ENCODE measurements at regions not wholly inside any gene's neighbourhood (a gene's known extent, or its start where the extent isn't known, plus 50 kb on each side); places are given as distances from the start of the nearest gene placed in this dataset.
"Not testable (repeated sequence)": the region's sequence is repeated elsewhere in the genome, so short reads cannot be mapped to it uniquely, and the experiment has no call there.

DNA sequence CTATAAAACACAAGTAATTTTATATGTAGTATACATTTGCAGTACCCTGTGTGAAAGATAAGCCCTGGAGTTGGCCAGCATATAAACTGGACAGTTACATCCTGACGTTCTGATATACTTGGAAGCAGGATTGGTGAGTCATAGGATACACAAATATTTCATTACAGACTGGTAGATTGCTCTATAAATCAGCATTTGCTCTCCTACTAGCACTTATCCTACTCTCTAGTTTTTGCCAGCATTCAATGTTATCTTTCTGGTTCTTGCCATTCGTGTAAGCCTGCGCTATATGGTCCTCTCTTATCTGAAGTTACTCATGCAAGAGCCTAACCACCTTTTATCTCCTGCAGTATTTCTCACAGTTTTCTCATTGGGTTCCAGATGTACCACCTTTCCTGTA is 680.2 kb upstream of the MMS22L start:
- no peak for DNase-seq
- Histone ChIP-seq H3K4me1 (no peaks in the 10 kb centered on the region), H3K27me3 (no peaks in the 10 kb centered on the region), H3K9me3 (no peaks in the 10 kb centered on the region), H3K36me3 (replicated peaks in 1 of 2; ENCODE audit: insufficient read depth in 1 of 2, low read depth in 2 of 2) (no peaks in the 10 kb centered on the region), H3K27ac (no peak overlapping the region), H3K4me3 (no peak overlapping the region)
- no peak for ATAC-seq
- WGBS, 2 donors = 51 to 71% methylated on average over 3 of the region's 3 CpGs
- TF ChIP-seq, protein P1, sequence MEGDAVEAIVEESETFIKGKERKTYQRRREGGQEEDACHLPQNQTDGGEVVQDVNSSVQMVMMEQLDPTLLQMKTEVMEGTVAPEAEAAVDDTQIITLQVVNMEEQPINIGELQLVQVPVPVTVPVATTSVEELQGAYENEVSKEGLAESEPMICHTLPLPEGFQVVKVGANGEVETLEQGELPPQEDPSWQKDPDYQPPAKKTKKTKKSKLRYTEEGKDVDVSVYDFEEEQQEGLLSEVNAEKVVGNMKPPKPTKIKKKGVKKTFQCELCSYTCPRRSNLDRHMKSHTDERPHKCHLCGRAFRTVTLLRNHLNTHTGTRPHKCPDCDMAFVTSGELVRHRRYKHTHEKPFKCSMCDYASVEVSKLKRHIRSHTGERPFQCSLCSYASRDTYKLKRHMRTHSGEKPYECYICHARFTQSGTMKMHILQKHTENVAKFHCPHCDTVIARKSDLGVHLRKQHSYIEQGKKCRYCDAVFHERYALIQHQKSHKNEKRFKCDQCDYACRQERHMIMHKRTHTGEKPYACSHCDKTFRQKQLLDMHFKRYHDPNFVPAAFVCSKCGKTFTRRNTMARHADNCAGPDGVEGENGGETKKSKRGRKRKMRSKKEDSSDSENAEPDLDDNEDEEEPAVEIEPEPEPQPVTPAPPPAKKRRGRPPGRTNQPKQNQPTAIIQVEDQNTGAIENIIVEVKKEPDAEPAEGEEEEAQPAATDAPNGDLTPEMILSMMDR (IDR thresholded peaks at IDR 0.05) = no peak
- no peak for TF ChIP-seq POLR2A (IDR thresholded peaks at IDR 0.05)
- intact Hi-C loops (cut with DNase I) = no loop called here

DNA sequence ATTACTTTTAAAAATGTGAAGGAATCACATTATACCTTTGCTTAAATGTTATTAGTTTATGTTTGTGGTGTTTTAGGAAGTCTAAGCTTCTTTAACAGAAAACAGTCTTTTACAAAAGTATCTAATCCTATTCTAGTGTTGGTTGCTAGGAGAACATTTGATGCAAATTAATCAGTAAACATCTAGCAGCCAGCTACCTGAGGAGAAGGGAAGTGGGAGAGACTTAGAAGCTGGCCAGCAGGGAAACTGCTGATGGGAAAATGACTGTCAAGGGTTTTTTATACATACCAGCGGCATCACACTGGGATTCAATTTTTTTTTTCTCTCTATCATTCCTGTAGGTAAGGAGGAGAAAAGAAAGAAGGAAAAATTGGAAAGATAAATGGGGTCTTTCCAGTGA is 686.0 kb upstream of the MMS22L start:
- intact Hi-C loops (cut with DNase I) = no loop called here
- H3K4me3 ChIP-seq = no peak overlapping the region
- no peak for DNase-seq
- H3K4me1 ChIP-seq = no peaks in the 10 kb centered on the region
- no peak for ATAC-seq
- TF ChIP-seq, protein P1 (IDR thresholded peaks at IDR 0.05) = no peak
- no peak for TF ChIP-seq POLR2A (IDR thresholded peaks at IDR 0.05)
- H3K9me3 ChIP-seq = no peaks in the 10 kb centered on the region
- no peaks in the 10 kb centered on the region for H3K36me3 ChIP-seq (replicated peaks in 1 of 2; ENCODE audit: insufficient read depth in 1 of 2, low read depth in 2 of 2)
- H3K27ac ChIP-seq = no peak overlapping the region
- no peaks in the 10 kb centered on the region for H3K27me3 ChIP-seq
- 19 to 51% methylated on average over 1 of the region's 1 CpG for WGBS, 2 donors

DNA sequence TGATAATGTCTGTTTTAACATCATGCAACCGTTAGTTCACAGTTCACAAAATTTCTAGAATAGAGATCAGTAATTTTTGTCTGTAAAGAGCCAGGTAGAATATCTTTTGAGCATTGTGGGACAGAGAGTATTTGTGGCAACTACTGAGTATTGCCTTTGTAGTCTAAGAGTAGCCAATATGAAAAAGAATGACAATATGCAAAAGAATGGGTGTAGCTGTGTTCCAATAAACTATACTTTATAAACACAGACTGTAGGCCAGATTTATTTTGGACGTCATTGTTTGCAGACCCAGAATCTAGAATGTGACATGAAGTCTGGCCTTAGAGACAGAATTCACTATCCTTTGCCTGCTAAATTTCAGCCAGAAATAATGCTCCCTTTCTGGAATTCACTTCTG is 694.1 kb upstream of the MMS22L start:
- Histone ChIP-seq H3K27ac (no peak overlapping the region), H3K9me3 (no peaks in the 10 kb centered on the region), H3K4me1 (no peaks in the 10 kb centered on the region), H3K36me3 (replicated peaks in 1 of 2; ENCODE audit: insufficient read depth in 1 of 2, low read depth in 2 of 2) (no peaks in the 10 kb centered on the region), H3K4me3 (no peak overlapping the region), H3K27me3 (no peaks in the 10 kb centered on the region)
- DNase-seq (no peak), ATAC-seq (no peak)
- WGBS, 2 donors = 36 to 45% methylated on average over 2 of the region's 2 CpGs
- TF ChIP-seq, protein P1 (IDR thresholded peaks at IDR 0.05) = no peak
- TF ChIP-seq POLR2A (IDR thresholded peaks at IDR 0.05) = no peak
- intact Hi-C loops (cut with DNase I) = no loop called here

DNA sequence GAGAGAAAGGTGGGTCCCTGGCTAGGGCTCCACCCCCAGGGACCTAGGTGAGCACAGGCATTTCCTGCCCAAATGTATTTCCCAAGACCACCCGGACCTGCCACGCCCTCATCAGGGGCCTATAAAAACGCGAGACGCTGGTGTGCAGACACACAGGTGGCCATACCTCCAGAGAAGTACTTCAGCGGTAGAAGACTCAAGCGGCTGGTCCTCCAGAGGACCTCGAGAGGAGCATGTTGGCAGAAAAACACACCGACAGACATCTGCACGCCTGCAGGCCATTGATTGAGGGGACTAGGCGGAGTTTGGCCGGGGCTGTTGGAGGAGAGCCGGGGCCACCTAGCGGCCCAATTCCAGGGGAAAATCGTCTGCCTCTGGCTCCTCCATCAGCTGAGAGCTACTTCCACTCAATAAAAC is 695.8 kb upstream of the MMS22L start:
- ATAC-seq (no peak), DNase-seq (no peak)
- no peak for TF ChIP-seq POLR2A (IDR thresholded peaks at IDR 0.05)
- TF ChIP-seq, protein P1 (IDR thresholded peaks at IDR 0.05) = no peak
- Histone ChIP-seq H3K27ac (no peak overlapping the region), H3K27me3 (no peaks in the 10 kb centered on the region), H3K9me3 (no peaks in the 10 kb centered on the region), H3K4me1 (no peaks in the 10 kb centered on the region), H3K4me3 (no peak overlapping the region), H3K36me3 (replicated peaks in 1 of 2; ENCODE audit: insufficient read depth in 1 of 2, low read depth in 2 of 2) (no peaks in the 10 kb centered on the region)
- intact Hi-C loops (cut with DNase I) = no loop called here
- WGBS, 2 donors = 73 to 77% methylated on average over 13 to 15 of the region's 15 CpGs

DNA sequence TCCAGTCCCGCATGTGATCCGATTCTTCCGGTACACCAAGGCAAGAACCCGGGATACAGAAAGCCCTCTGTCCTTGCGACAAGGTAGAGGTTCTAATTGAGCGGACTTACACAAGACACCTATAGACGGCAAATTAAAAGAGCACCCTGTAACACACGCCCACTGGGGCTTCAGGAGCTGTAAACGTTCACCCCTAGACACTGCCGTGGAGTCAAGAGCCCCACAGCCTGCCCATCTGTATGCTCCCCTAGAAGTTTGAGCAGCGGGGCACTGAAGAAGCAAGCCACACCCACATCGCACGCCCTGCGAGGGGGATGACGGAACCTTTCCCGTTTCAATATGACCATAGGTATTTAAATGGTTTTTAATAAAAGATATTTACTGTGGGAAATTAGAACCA is 696.3 kb upstream of the MMS22L start:
- H3K36me3 ChIP-seq (replicated peaks in 1 of 2; ENCODE audit: insufficient read depth in 1 of 2, low read depth in 2 of 2); H3K9me3 ChIP-seq; ATAC-seq; DNase-seq; H3K4me3 ChIP-seq; intact Hi-C loops (cut with DNase I); H3K4me1 ChIP-seq; H3K27ac ChIP-seq; H3K27me3 ChIP-seq: not testable (repeated sequence)
- 79 to 85% methylated on average over 16 of the region's 16 CpGs for WGBS, 2 donors
